A673 (cell line): ENCODE measurements at regions not wholly inside any gene's neighbourhood (a gene's known extent, or its start where the extent isn't known, plus 50 kb on each side); places are given as distances from the start of the nearest gene placed in this dataset.

Experiments used
- CTCF ChIP-seq: fragments of 300-800, 200-600 bp; sonication (generic); conservative IDR thresholded peaks from 2 replicates; pipeline ENCODE4 v1.5.1; 2017; ENCODE audit warnings: low read depth, mild to moderate bottlenecking, antibody characterized with exemption, low read length, moderate library complexity, mixed read lengths
- EZH2 ChIP-seq: fragments of 200-600 bp; sonication (generic); IDR thresholded peaks from 2 replicates; pipeline ENCODE4 v1.6.1; 2017; ENCODE audit warnings: borderline replicate concordance, low read depth, mild to moderate bottlenecking, mixed read lengths, antibody characterized with exemption, low read length; ENCODE audit not compliant: poor library complexity, severe bottlenecking

- TF ChIP-seq CTCF, result no peak
- no peak for TF ChIP-seq EZH2
These were observed 127.8 kb downstream of the ANKRD30BL start for GRCh38 chr2:132033949-132034348.
